Liver (tissue), 8 donors: ENCODE measurements at regions not wholly inside any gene's neighbourhood (a gene's known extent, or its start where the extent isn't known, plus 50 kb on each side); places are given as distances from the start of the nearest gene placed in this dataset.

ENCODE experiments used
- DNase-seq: peaks from one replicate; pipeline ENCODE4 v3.0.0-alpha.2; 2017; ENCODE audit warnings: low spot score
- H3K27ac ChIP-seq, 2 donors: one replicate each; pipeline ENCODE4 v1.7.0; 2013; ENCODE audit warnings: inconsistent platforms in 2 of 2, low read length in 2 of 2, control low read depth in 1 of 2, low read depth in 1 of 2, mild to moderate bottlenecking in 1 of 2
- H3K27me3 ChIP-seq, 4 donors: one replicate each; pipeline versions ENCODE4 v1.6.1 to v1.7.0; 2013; ENCODE audit warnings: low read length in 3 of 4, inconsistent platforms in 1 of 4, mild to moderate bottlenecking in 1 of 4, moderate library complexity in 1 of 4; ENCODE audit not compliant: control insufficient read depth in 4 of 4, insufficient read depth in 4 of 4
- H3K36me3 ChIP-seq, 4 donors: one replicate each; pipeline versions ENCODE4 v1.6.1 to v1.7.0; 2013; ENCODE audit warnings: low read length in 3 of 4, mild to moderate bottlenecking in 3 of 4, low read depth in 1 of 4, moderate library complexity in 1 of 4; ENCODE audit not compliant: control insufficient read depth in 4 of 4, insufficient read depth in 3 of 4
- H3K4me1 ChIP-seq, 4 donors: one replicate each; pipeline versions ENCODE4 v1.6.1 to v1.7.0; 2013; ENCODE audit warnings: low read length in 3 of 4, mild to moderate bottlenecking in 3 of 4, moderate library complexity in 1 of 4; ENCODE audit not compliant: control insufficient read depth in 4 of 4, insufficient read depth in 4 of 4
- H3K4me3 ChIP-seq, 3 donors: one replicate each; pipeline versions ENCODE4 v1.6.1 to v1.7.0; 2013; ENCODE audit warnings: low read length in 3 of 3, control low read depth in 1 of 3, low read depth in 1 of 3, mild to moderate bottlenecking in 1 of 3
- H3K9ac ChIP-seq, 2 donors: one replicate each; pipeline ENCODE4 v1.7.0; 2013; ENCODE audit warnings: low read length in 2 of 2, mild to moderate bottlenecking in 2 of 2, moderate library complexity in 2 of 2, control low read depth in 1 of 2, low read depth in 1 of 2
- H3K9me3 ChIP-seq, 4 donors: one replicate each; pipeline versions ENCODE4 v1.6.1 to v1.7.0; 2013; ENCODE audit warnings: low read length in 3 of 4; ENCODE audit not compliant: control insufficient read depth in 4 of 4
- CTCF ChIP-seq: fragments of 150-350 bp; IDR thresholded peaks from 2 replicates; pipeline ENCODE4 v1.5.1; 2017; ENCODE audit warnings: improper control_type of control experiment, low read depth, low read length; ENCODE audit not compliant: missing input control
- EGR1 ChIP-seq, 2 donors: IDR thresholded peaks; 2 replicates each; pipeline ENCODE4 v1.6.1; 2016 to 2018; ENCODE audit warnings: antibody characterized with exemption in 2 of 2, low read depth in 2 of 2
- FOXA1 ChIP-seq: IDR thresholded peaks from 2 replicates; pipeline ENCODE4 v1.6.1; 2016; ENCODE audit warnings: antibody characterized with exemption
- FOXA2 ChIP-seq: IDR thresholded peaks from 2 replicates; pipeline ENCODE4 v1.6.1; 2016; ENCODE audit warnings: antibody characterized with exemption
- GABPA ChIP-seq, 2 donors: IDR thresholded peaks in 1 of 2; conservative IDR thresholded peaks in 1 of 2; 2 replicates each; pipeline ENCODE4 v1.6.1; 2016; ENCODE audit warnings: antibody characterized with exemption in 2 of 2, mild to moderate bottlenecking in 1 of 2, moderate library complexity in 1 of 2
- HNF4A ChIP-seq, 2 donors: conservative IDR thresholded peaks; 2 replicates each; pipeline ENCODE4 v1.6.1; 2016; ENCODE audit warnings: antibody characterized with exemption in 2 of 2, mild to moderate bottlenecking in 2 of 2
- MAX ChIP-seq: IDR thresholded peaks from 2 replicates; pipeline ENCODE4 v1.6.1; 2016; ENCODE audit warnings: antibody characterized with exemption
- NR2F2 ChIP-seq: IDR thresholded peaks from 2 replicates; pipeline ENCODE4 v1.6.1; 2016; ENCODE audit warnings: antibody characterized with exemption
- RAD21 ChIP-seq, 2 donors: IDR thresholded peaks; 2 replicates each; pipeline ENCODE4 v1.6.1; 2016; ENCODE audit warnings: antibody characterized with exemption in 2 of 2, mild to moderate bottlenecking in 2 of 2
- REST ChIP-seq: IDR thresholded peaks from 2 replicates; pipeline ENCODE4 v1.6.1; 2016; ENCODE audit warnings: antibody characterized with exemption, mild to moderate bottlenecking
- RXRA ChIP-seq, 2 donors: IDR thresholded peaks; 2 replicates each; pipeline ENCODE4 v1.6.1; 2017 to 2018; ENCODE audit warnings: antibody characterized with exemption in 2 of 2, mild to moderate bottlenecking in 1 of 2
- SP1 ChIP-seq: IDR thresholded peaks from 2 replicates; pipeline ENCODE4 v1.6.1; 2018; ENCODE audit warnings: antibody characterized with exemption, mild to moderate bottlenecking
- TAF1 ChIP-seq: conservative IDR thresholded peaks from 2 replicates; pipeline ENCODE4 v1.6.1; 2016; ENCODE audit warnings: antibody characterized with exemption, mild to moderate bottlenecking
- ZBTB33 ChIP-seq: IDR thresholded peaks from 2 replicates; pipeline ENCODE4 v1.6.1; 2016; ENCODE audit warnings: antibody characterized with exemption
- WGBS: extraction: QIAGEN DNeasy Blood & Tissue Kit; methylation state at CpG from one replicate; pipeline ENCODE4 v1.1.7; 2013; 5-methylcytosine and 5-hydroxymethylcytosine counted together
- donor health status: healthy.
- donor health status: healthy.
- donor health status: healthy.
- donor health status: healthy.
- donor health status: healthy.

- no peak for TF ChIP-seq RAD21 (IDR thresholded peaks at IDR 0.05)
- no peaks in the 10 kb centered on the region for H3K27me3 ChIP-seq
- no peak for DNase-seq
- WGBS: 96% methylated on average over 2 of the region's 2 CpGs
- H3K9ac ChIP-seq: no peak overlapping the region
- no peak overlapping the region for H3K4me3 ChIP-seq
- no peak overlapping the region for H3K27ac ChIP-seq
- no peaks in the 10 kb centered on the region for H3K36me3 ChIP-seq
- H3K9me3 ChIP-seq: peaks cover 0 to 2% (median 0%) of the 10 kb centered on the region in 4 donors
- H3K4me1 ChIP-seq: no peaks in the 10 kb centered on the region
These were observed 248.7 kb downstream of the LURAP1L start for GRCh38 chr9:13023498-13023897.

GRCh38 chr9:13026956-13027355, 252.1 kb downstream of the LURAP1L start:
- H3K4me3 ChIP-seq: no peak overlapping the region
- H3K36me3 ChIP-seq: no peaks in the 10 kb centered on the region
- no peak overlapping the region for H3K9ac ChIP-seq
- no peaks in the 10 kb centered on the region for H3K4me1 ChIP-seq
- TF ChIP-seq ZBTB33 (no peak), CTCF (no peak), TAF1 (no peak), RXRA (IDR thresholded peaks at IDR 0.05) (no peak), MAX (no peak), HNF4A (conservative IDR thresholded peaks at IDR 0.05) (no peak), FOXA2 (no peak), SP1 (no peak), EGR1 (IDR thresholded peaks at IDR 0.05; ENCODE audit: low read depth in 2 of 2) (no peak), RAD21 (IDR thresholded peaks at IDR 0.05) (no peak), NR2F2 (no peak), REST (no peak), GABPA (IDR thresholded peaks at IDR 0.05 in 1 of 2, conservative IDR thresholded peaks at IDR 0.05 in 1 of 2) (no peak), FOXA1 (no peak)
- no peak for DNase-seq
- H3K27ac ChIP-seq: no peak overlapping the region
- no peaks in the 10 kb centered on the region for H3K27me3 ChIP-seq
- H3K9me3 ChIP-seq: peaks cover 0 to 2% (median 0%) of the 10 kb centered on the region in 4 donors
- 63% methylated on average over 3 of the region's 3 CpGs for WGBS
